ENCODE measurements at regions not wholly inside any gene's neighbourhood (a gene's known extent, or its start where the extent isn't known, plus 50 kb on each side); places are given as distances from the start of the nearest gene placed in this dataset.
"Not testable (repeated sequence)": the region's sequence is repeated elsewhere in the genome, so short reads cannot be mapped to it uniquely, and the experiment has no call there.

- DNase-seq = not testable (repeated sequence)
These were observed 174.6 kb downstream of the SPIN4 start for GRCh38 chrX:63176578-63176977.

GRCh38 chrX:63173841-63174718 is 177.1 kb downstream of the SPIN4 start:
- DNase-seq = not testable (repeated sequence)

- not testable (repeated sequence) for DNase-seq
These were observed 181.7 kb downstream of the SPIN4 start for GRCh38 chrX:63169416-63169815.

- DNase-seq = not testable (repeated sequence)
These were observed 182.2 kb downstream of the SPIN4 start for GRCh38 chrX:63168949-63169348.

- DNase-seq = not testable (repeated sequence)
These were observed 184.1 kb downstream of the SPIN4 start for GRCh38 chrX:63167002-63167401.

- not testable (repeated sequence) for DNase-seq
These were observed 190.1 kb downstream of the SPIN4 start for GRCh38 chrX:63160994-63161393.

- DNase-seq = not testable (repeated sequence)
These were observed 190.8 kb downstream of the SPIN4 start for GRCh38 chrX:63160340-63160739.

GRCh38 chrX:63145526-63145925 is 205.6 kb downstream of the SPIN4 start:
- not testable (repeated sequence) for DNase-seq

- not testable (repeated sequence) for DNase-seq
These were observed 208.5 kb downstream of the SPIN4 start for GRCh38 chrX:63142588-63142987.

GRCh38 chrX:63135859-63136258 is 215.3 kb downstream of the SPIN4 start:
- not testable (repeated sequence) for DNase-seq

GRCh38 chrX:63128509-63128908 is 222.6 kb downstream of the SPIN4 start:
- DNase-seq = peak; percentile 43

GRCh38 chrX:63115196-63115595 is 235.9 kb downstream of the SPIN4 start:
- no peak for DNase-seq

GRCh38 chrX:63101879-63102620 is 249.1 kb downstream of the SPIN4 start:
- DNase-seq = no peak

- DNase-seq = no peak
These were observed 292.9 kb downstream of the SPIN4 start for GRCh38 chrX:63058204-63058603.

- DNase-seq = no peak
These were observed 300.9 kb downstream of the SPIN4 start for GRCh38 chrX:63050225-63050624.

GRCh38 chrX:63032811-63033210 is 318.3 kb downstream of the SPIN4 start:
- no peak for DNase-seq

GRCh38 chrX:63013549-63013948 is 337.6 kb downstream of the SPIN4 start:
- DNase-seq = no peak

- DNase-seq = no peak
These were observed 338.6 kb downstream of the SPIN4 start for GRCh38 chrX:63012574-63012973.

- DNase-seq = not testable (repeated sequence)
These were observed 350.9 kb downstream of the SPIN4 start for GRCh38 chrX:63000196-63000595.
